K562 (cell line): ENCODE measurements at regions not wholly inside any gene's neighbourhood (a gene's known extent, or its start where the extent isn't known, plus 50 kb on each side); places are given as distances from the start of the nearest gene placed in this dataset.

Experiments used
- ATAC-seq: fragments of 200-7000 bp; cut with Tn5 transposase; 3 replicates; pipeline ENCODE4 v1.9.1; 2020; ENCODE audit warnings: moderate library complexity
- BruUV-seq: library from RNA; stranded (reverse); fragments of 400-500 nt; replicated peaks from 2 replicates; lab custom pipeline; 2021; lab: Mats Ljungman, UMichigan
- CTCF ChIA-PET: fragments of 300-600 bp; formaldehyde crosslinking; extraction: SDS; loops from one replicate; lab custom pipeline; 2021; ENCODE audit warnings: low intra/inter-chr PET ratio; lab: Yijun Ruan, JAX
- POLR2A ChIA-PET: fragments of 300-600, 350-650 bp; sonication (Branson Sonifier 250); formaldehyde crosslinking; extraction: SDS; loops from one replicate; lab custom pipeline; 2021; ENCODE audit warnings: antibody characterized with exemption, inconsistent platforms; lab: Yijun Ruan, JAX
- DNase-seq, 4 experiments: peaks; one replicate each; pipeline versions ENCODE4 v3.0.0 to v3.0.0-alpha.2; 2011 to 2018; ENCODE audit warnings: low spot score in 3 of 4, mixed read lengths in 3 of 4; ENCODE audit errors: extremely low read depth in 1 of 4
- FAIRE-seq: peaks from 2 replicates; lab custom pipeline; 2011; peaks lifted over from hg19 to GRCh38; lab: Jason Lieb, UNC
- H2AFZ ChIP-seq: 2 replicates; pipeline ENCODE4 v1.6.0; 2011; ENCODE audit warnings: low read depth, low read length, control low read depth, inconsistent platforms
- H3K27ac ChIP-seq: fragments of 200-600 bp; 3 replicates; pipeline ENCODE4 v1.8.0; 2011; ENCODE audit warnings: low read depth, mild to moderate bottlenecking, control low read depth, inconsistent platforms, low read length, moderate library complexity, mixed read lengths; ENCODE audit errors: extremely low read depth
- H3K27me3 ChIP-seq, 2 experiments: fragments of 300-600 bp in 1 of 2; 2 replicates in 1 of 2; 3 replicates in 1 of 2; pipeline versions ENCODE4 v1.6.0 to v1.8.0; 2011; ENCODE audit warnings: inconsistent platforms in 2 of 2, low read length in 2 of 2, mild to moderate bottlenecking in 1 of 2, mixed read lengths in 1 of 2, moderate library complexity in 1 of 2; ENCODE audit not compliant: control insufficient read depth in 2 of 2, insufficient read depth in 2 of 2
- H3K36me3 ChIP-seq: fragments of 300-600 bp; 3 replicates; pipeline ENCODE4 v1.8.0; 2011; ENCODE audit warnings: mild to moderate bottlenecking, low read length, inconsistent platforms; ENCODE audit not compliant: control insufficient read depth, insufficient read depth
- H3K4me1 ChIP-seq, 2 experiments: fragments of 200-600 bp in 1 of 2; replicated peaks in 1 of 2; 2 replicates in 1 of 2; 3 replicates in 1 of 2; pipeline versions ENCODE4 v1.5.1 to v1.8.0; 2011; ENCODE audit warnings: inconsistent platforms in 2 of 2, low read length in 2 of 2, mild to moderate bottlenecking in 1 of 2, mixed read lengths in 1 of 2, moderate library complexity in 1 of 2; ENCODE audit not compliant: control insufficient read depth in 2 of 2, insufficient read depth in 2 of 2
- H3K4me2 ChIP-seq: 2 replicates; pipeline ENCODE4 v1.6.1; 2011; ENCODE audit warnings: low read length, control low read depth, inconsistent platforms, mixed read lengths; ENCODE audit not compliant: insufficient read depth
- H3K4me3 ChIP-seq: fragments of 200-600 bp; sonication (generic), shearing (Covaris generic); 2 replicates; pipeline ENCODE4 v1.5.1; 2016; ENCODE audit warnings: control low read depth, inconsistent platforms
- H3K79me2 ChIP-seq: fragments of 200-600 bp; 3 replicates; pipeline ENCODE4 v1.8.0; 2011; ENCODE audit warnings: low read length, inconsistent platforms; ENCODE audit not compliant: control insufficient read depth, insufficient read depth
- H3K9ac ChIP-seq, 2 experiments: 2 replicates each; pipeline versions ENCODE4 v1.6.0 to v1.6.1; 2011; ENCODE audit warnings: low read depth in 2 of 2, low read length in 2 of 2, control low read depth in 1 of 2, inconsistent platforms in 1 of 2, mild to moderate bottlenecking in 1 of 2, mixed read lengths in 1 of 2; ENCODE audit not compliant: insufficient read depth in 1 of 2
- H3K9me1 ChIP-seq: one replicate; pipeline ENCODE4 v1.6.0; 2011; ENCODE audit warnings: inconsistent platforms, mild to moderate bottlenecking, low read length, moderate library complexity; ENCODE audit not compliant: control insufficient read depth, insufficient read depth
- H3K9me3 ChIP-seq: replicated peaks from 2 replicates; pipeline ENCODE4 v1.5.1; 2011; ENCODE audit warnings: low read depth, low read length, inconsistent platforms; ENCODE audit not compliant: control insufficient read depth, insufficient read depth
- H4K20me1 ChIP-seq: replicated peaks from 2 replicates; pipeline ENCODE4 v1.6.1; 2011; ENCODE audit warnings: low read length, inconsistent platforms, mixed read lengths; ENCODE audit not compliant: control insufficient read depth, insufficient read depth
- ARNT ChIP-seq, 2 experiments: fragments of 450-650 bp; IDR thresholded peaks; 2 replicates each; pipeline ENCODE4 v1.6.1; 2016; ENCODE audit warnings: mild to moderate bottlenecking in 1 of 2
- CC2D1A ChIP-seq: fragments of 450-650 bp; IDR thresholded peaks from 2 replicates; pipeline ENCODE4 v1.6.1; 2017; ENCODE audit warnings: mild to moderate bottlenecking
- GTF2F1 ChIP-seq: IDR thresholded peaks from 2 replicates; pipeline ENCODE4 v1.6.1; 2011; ENCODE audit warnings: low read depth, low read length, improper control_type of control experiment
- PML ChIP-seq: IDR thresholded peaks from 2 replicates; pipeline ENCODE4 v1.6.1; 2012; ENCODE audit warnings: low read length, inconsistent platforms
- RBM14 ChIP-seq: fragments of 200-400 bp; formaldehyde crosslinking; IDR thresholded peaks from 2 replicates; pipeline ENCODE4 v1.6.1; 2018; ENCODE audit warnings: low read depth, mild to moderate bottlenecking, low read length, moderate library complexity, borderline replicate concordance; ENCODE audit not compliant: insufficient read depth
- ZNF316 ChIP-seq: fragments of 450-650 bp; IDR thresholded peaks from 2 replicates; pipeline ENCODE4 v1.6.1; 2016
- ZNF445 ChIP-seq: fragments of 250-450 bp; sonication (Bioruptor Pico); IDR thresholded peaks from 2 replicates; pipeline ENCODE4 v1.4.0; 2020; ENCODE audit warnings: low read depth, mild to moderate bottlenecking, moderate library complexity
- ZNF695 ChIP-seq: fragments of 450-650 bp; formaldehyde crosslinking; IDR thresholded peaks from 2 replicates; pipeline ENCODE4 v1.4.0; 2020; ENCODE audit warnings: mild to moderate bottlenecking, moderate library complexity
- WGBS: fragments of 100-300 bp; shearing (Covaris generic); methylation state at CpG from one replicate; pipeline ENCODE4 v1.1.6; 2016; ENCODE audit warnings: low coverage, mixed read lengths; ENCODE audit not compliant: insufficient coverage; ENCODE audit errors: missing lambda C conversion rate; 5-methylcytosine and 5-hydroxymethylcytosine counted together
- in situ Hi-C: fragments of 300-500 bp; cut with MboI; formaldehyde crosslinking; loops from 4 replicates; pipeline ENCODE4 v1.15.0; 2018; ENCODE audit warnings: inconsistent platforms, mixed read lengths
- intact Hi-C: fragments of 100-400 bp; cut with micrococcal nuclease; formaldehyde crosslinking; loops from 2 replicates; pipeline ENCODE4 v1.14.2; 2022
- TF ChIP-seq, protein P1 (sequence below): fragments of 150-350 bp; IDR thresholded peaks from 2 replicates; pipeline ENCODE4 v1.6.1; 2014; ENCODE audit warnings: low read depth, mild to moderate bottlenecking, low read length, borderline replicate concordance

DNA sequence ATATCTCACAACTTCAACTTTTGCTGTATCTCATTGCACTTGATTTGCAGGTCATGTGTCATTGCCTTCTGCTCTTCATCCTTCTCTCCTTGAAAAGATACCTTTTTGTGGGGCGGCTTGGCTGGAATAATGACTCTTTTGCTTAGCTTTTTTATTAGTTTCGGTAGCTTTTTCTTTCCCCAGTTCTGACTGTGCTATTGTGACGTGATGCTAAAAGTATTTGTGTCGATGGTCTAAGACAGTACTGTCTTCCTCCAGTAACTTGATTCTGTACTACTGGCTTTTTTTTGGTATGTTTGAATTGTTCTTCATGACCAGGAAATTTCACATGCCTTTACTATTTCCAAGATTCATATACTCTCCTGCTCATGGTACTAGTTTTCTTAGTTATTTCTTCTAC lies 63.1 kb downstream of the SLITRK1 start (continued):
- TF ChIP-seq PML (no peak), ARNT (IDR thresholded peaks at IDR 0.05) (no peak), GTF2F1 (no peak), ZNF316 (no peak), RBM14 (no peak)
- TF ChIP-seq, protein P1, sequence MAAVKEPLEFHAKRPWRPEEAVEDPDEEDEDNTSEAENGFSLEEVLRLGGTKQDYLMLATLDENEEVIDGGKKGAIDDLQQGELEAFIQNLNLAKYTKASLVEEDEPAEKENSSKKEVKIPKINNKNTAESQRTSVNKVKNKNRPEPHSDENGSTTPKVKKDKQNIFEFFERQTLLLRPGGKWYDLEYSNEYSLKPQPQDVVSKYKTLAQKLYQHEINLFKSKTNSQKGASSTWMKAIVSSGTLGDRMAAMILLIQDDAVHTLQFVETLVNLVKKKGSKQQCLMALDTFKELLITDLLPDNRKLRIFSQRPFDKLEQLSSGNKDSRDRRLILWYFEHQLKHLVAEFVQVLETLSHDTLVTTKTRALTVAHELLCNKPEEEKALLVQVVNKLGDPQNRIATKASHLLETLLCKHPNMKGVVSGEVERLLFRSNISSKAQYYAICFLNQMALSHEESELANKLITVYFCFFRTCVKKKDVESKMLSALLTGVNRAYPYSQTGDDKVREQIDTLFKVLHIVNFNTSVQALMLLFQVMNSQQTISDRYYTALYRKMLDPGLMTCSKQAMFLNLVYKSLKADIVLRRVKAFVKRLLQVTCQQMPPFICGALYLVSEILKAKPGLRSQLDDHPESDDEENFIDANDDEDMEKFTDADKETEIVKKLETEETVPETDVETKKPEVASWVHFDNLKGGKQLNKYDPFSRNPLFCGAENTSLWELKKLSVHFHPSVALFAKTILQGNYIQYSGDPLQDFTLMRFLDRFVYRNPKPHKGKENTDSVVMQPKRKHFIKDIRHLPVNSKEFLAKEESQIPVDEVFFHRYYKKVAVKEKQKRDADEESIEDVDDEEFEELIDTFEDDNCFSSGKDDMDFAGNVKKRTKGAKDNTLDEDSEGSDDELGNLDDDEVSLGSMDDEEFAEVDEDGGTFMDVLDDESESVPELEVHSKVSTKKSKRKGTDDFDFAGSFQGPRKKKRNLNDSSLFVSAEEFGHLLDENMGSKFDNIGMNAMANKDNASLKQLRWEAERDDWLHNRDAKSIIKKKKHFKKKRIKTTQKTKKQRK, result no peak

DNA sequence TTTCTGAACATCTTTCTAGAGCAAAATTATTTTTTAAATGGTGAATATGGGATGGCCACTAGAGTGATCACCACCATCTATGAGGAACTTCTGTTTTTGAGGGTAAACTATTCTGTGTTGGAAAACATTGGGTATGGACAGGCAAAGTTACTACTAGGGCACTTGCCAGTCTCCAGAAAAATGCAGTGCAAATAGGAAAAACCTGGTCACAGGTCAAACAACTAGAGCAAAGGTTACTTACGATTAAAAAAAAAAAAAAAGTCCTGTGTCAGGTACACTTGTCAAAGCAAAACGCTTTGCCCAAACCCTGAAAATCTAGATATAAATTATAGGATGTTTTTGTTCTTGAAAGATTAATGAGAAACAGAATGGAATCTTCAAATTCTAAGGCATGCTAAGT lies 66.2 kb downstream of the SLITRK1 start:
- no peaks in the 10 kb centered on the region for H4K20me1 ChIP-seq
- H2AFZ ChIP-seq, result no peak overlapping the region
- ATAC-seq (no peak), DNase-seq (no peak), FAIRE-seq (no peak)
- H3K9me1 ChIP-seq, result no peaks in the 10 kb centered on the region
- H3K27ac ChIP-seq, result no peak overlapping the region
- H3K9me3 ChIP-seq, result no peaks in the 10 kb centered on the region
- no peaks in the 10 kb centered on the region for H3K4me1 ChIP-seq
- no TSS peak for BruUV-seq
- intact Hi-C loops (no loop called here), in situ Hi-C loops (no loop called here)
- ChIA-PET CTCF (no interaction called here), POLR2A (no interaction called here)
- H3K9ac ChIP-seq, result no peak overlapping the region
- H3K4me2 ChIP-seq, result no peak overlapping the region
- 10% methylated on average over 2 of the region's 2 CpGs for WGBS
- no peaks in the 10 kb centered on the region for H3K36me3 ChIP-seq
- H3K79me2 ChIP-seq, result no peaks in the 10 kb centered on the region
- H3K27me3 ChIP-seq, result no peaks in the 10 kb centered on the region
- no peak overlapping the region for H3K4me3 ChIP-seq
- TF ChIP-seq ZNF695 (CRISPR knock-in tag) (no peak), CC2D1A (no peak), ZNF445 (no peak)
